ENCODE measurements at regions not wholly inside any gene's neighbourhood (a gene's known extent, or its start where the extent isn't known, plus 50 kb on each side); places are given as distances from the start of the nearest gene placed in this dataset.

- TF ChIP-seq HMGXB4 (CRISPR knock-in tag; IDR thresholded peaks at IDR 0.05; ENCODE audit: borderline replicate concordance) (no peak), BCL3 (IDR thresholded peaks at IDR 0.05) (no peak), RNF2 (IDR thresholded peaks at IDR 0.05; ENCODE audit: borderline replicate concordance, low read depth) (no peak), EHF (CRISPR knock-in tag; IDR thresholded peaks at IDR 0.05) (no peak)
- H3K4me2 ChIP-seq, result no peak overlapping the region
- WGBS (ENCODE audit: missing lambda C conversion rate), result 11% methylated on average over 2 of the region's 2 CpGs
- DNase-seq (ENCODE audit: low read depth in 1 of 2, low spot score in 1 of 2) (no peak), FAIRE-seq (no peak), ATAC-seq (no peak)
- ChIA-PET POLR2A (no interaction called here), CTCF (no interaction called here)
- H3K4me3 ChIP-seq, result no peak overlapping the region
- H3K4me1 ChIP-seq, result no peaks in the 10 kb centered on the region
- no peak overlapping the region for H3K27ac ChIP-seq
- no peaks in the 10 kb centered on the region for H3K9me3 ChIP-seq
These were observed 79.5 kb upstream of the ZNF385D start for GRCh38 chr3:21830541-21830940.

GRCh38 chr3:21835264-21835663, 84.3 kb upstream of the ZNF385D start:
- no peak for FAIRE-seq
- ChIA-PET POLR2A (no interaction called here), CTCF (interaction anchor here (0.6 kb wide), 1 partner anchor 204 kb away, joined by 3 read pairs; no protein-coding TSS in a partner anchor)
- ATAC-seq, result no peak
- no peak overlapping the region for H3K4me2 ChIP-seq
- TF ChIP-seq HDAC2 (IDR thresholded peaks at IDR 0.05), result no peak
- no peak for TF ChIP-seq BHLHE40 (IDR thresholded peaks at IDR 0.05; ENCODE audit: low read depth, low read length)
- no peak for TF ChIP-seq HES2 (IDR thresholded peaks at IDR 0.05)
- TF ChIP-seq SREBF2 (IDR thresholded peaks at IDR 0.05), result no peak
- TF ChIP-seq CHD2 (IDR thresholded peaks at IDR 0.05; ENCODE audit: low read length, partially characterized antibody), result no peak
- no peak for TF ChIP-seq KDM1A (IDR thresholded peaks at IDR 0.05; ENCODE audit: low read depth)
- TF ChIP-seq HOXA7 (CRISPR knock-in tag; IDR thresholded peaks at IDR 0.05), result no peak
- no peak for TF ChIP-seq REST (IDR thresholded peaks at IDR 0.05)
- TF ChIP-seq HOXB5 (CRISPR knock-in tag; IDR thresholded peaks at IDR 0.05), result no peak
- no peak for TF ChIP-seq POLR2A (IDR thresholded peaks at IDR 0.05; ENCODE audit: low read length)
- TF ChIP-seq ELK1 (IDR thresholded peaks at IDR 0.05; ENCODE audit: low read depth, low read length), result no peak
- TF ChIP-seq NPAS2 (CRISPR knock-in tag; IDR thresholded peaks at IDR 0.05; ENCODE audit: borderline replicate concordance), result no peak
- no peak overlapping the region for H3K4me3 ChIP-seq
- WGBS (ENCODE audit: missing lambda C conversion rate), result 2% methylated on average over 2 of the region's 2 CpGs
- no peak overlapping the region for H3K27ac ChIP-seq
- no peaks in the 10 kb centered on the region for H3K9me3 ChIP-seq
- no peak for DNase-seq (ENCODE audit: low read depth in 1 of 2, low spot score in 1 of 2)
- no peaks in the 10 kb centered on the region for H3K4me1 ChIP-seq

- H3K27ac ChIP-seq, result no peak overlapping the region
- no peak overlapping the region for H3K4me2 ChIP-seq
- DNase-seq (ENCODE audit: low read depth in 1 of 2, low spot score in 1 of 2) (no peak), ATAC-seq (no peak), FAIRE-seq (no peak)
- WGBS (ENCODE audit: missing lambda C conversion rate), result 0% methylated on average over 4 of the region's 4 CpGs
- H3K9me3 ChIP-seq, result no peaks in the 10 kb centered on the region
- CTCF ChIA-PET, result no interaction called here
- POLR2A ChIA-PET, result no interaction called here
- H3K4me1 ChIP-seq, result no peaks in the 10 kb centered on the region
- no peak overlapping the region for H3K4me3 ChIP-seq
- TF ChIP-seq FOSB (CRISPR knock-in tag; IDR thresholded peaks at IDR 0.05) (no peak), CBX8 (IDR thresholded peaks at IDR 0.05) (no peak), HMGXB4 (CRISPR knock-in tag; IDR thresholded peaks at IDR 0.05; ENCODE audit: borderline replicate concordance) (no peak), POLR2A (IDR thresholded peaks at IDR 0.05; ENCODE audit: low read length) (no peak), MAFK (IDR thresholded peaks at IDR 0.05; ENCODE audit: partially characterized antibody) (no peak), HEYL (CRISPR knock-in tag; IDR thresholded peaks at IDR 0.05) (no peak), KDM5A (IDR thresholded peaks at IDR 0.05) (no peak), KDM1A (IDR thresholded peaks at IDR 0.05; ENCODE audit: low read depth) (no peak), CTCF (IDR thresholded peaks at IDR 0.05) (no peak), TP53 (CRISPR knock-in tag; IDR thresholded peaks at IDR 0.05) (no peak), JUNB (IDR thresholded peaks at IDR 0.05) (no peak), HOXB5 (CRISPR knock-in tag; IDR thresholded peaks at IDR 0.05) (no peak)
These were observed 85.2 kb upstream of the ZNF385D start for GRCh38 chr3:21836227-21836626.
